ENCODE measurements at regions not wholly inside any gene's neighbourhood (a gene's known extent, or its start where the extent isn't known, plus 50 kb on each side); places are given as distances from the start of the nearest gene placed in this dataset.

DNA sequence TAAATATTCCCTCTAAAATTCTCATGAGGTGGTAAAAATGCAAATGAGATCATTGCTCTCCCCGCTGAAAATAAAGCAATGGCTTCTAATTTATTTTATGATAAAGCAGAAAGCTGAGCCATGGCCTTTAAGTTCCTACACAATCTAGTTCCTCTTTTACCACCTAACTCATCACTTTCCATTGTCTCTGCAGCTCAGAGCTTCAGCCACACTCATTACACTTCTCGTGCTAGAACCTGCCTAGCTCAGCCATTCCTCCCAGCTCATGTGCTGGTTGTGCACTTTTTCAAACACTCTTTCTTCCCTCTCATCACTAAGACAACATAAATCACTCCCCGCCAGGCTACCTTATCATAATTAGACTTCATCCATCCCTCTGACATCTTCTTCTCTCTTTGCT, 1112.1 kb upstream of the PRKX start:
- POLR2A ChIA-PET: no interaction called here

GRCh38 chrX:4809571-4809970, 1096.1 kb upstream of the PRKX start:
- Histone ChIP-seq H3K79me2 (ENCODE audit: control insufficient read depth, insufficient read depth, low read length) (no peaks in the 10 kb centered on the region), H3K27ac (ENCODE audit: control insufficient read depth, insufficient read depth) (no peak overlapping the region), H3K9ac (ENCODE audit: control insufficient read depth, insufficient read depth, low read length) (no peak overlapping the region), H3K27me3 (replicated peaks in 1 of 2; ENCODE audit: control insufficient read depth in 2 of 2, insufficient read depth in 2 of 2, low read length in 1 of 2) (no peaks in the 10 kb centered on the region), H4K20me1 (ENCODE audit: control insufficient read depth, insufficient read depth) (no peaks in the 10 kb centered on the region), H3K9me3 (replicated peaks; ENCODE audit: control insufficient read depth, insufficient read depth, low read length) (no peaks in the 10 kb centered on the region), H3K4me1 (ENCODE audit: control insufficient read depth, insufficient read depth, low read length) (no peaks in the 10 kb centered on the region), H2AFZ (ENCODE audit: control insufficient read depth, low read depth, low read length) (no peak overlapping the region), H3K36me3 (ENCODE audit: control insufficient read depth in 2 of 2, insufficient read depth in 2 of 2, low read length in 1 of 2) (no peaks in the 10 kb centered on the region), H3K4me2 (ENCODE audit: control insufficient read depth, insufficient read depth) (no peak overlapping the region), H3K4me3 (no peak overlapping the region)
- POLR2A ChIA-PET: no interaction called here
- intact Hi-C loops (cut with micrococcal nuclease; ENCODE audit: unreplicated experiment) (no loop called here), in situ Hi-C loops (cut with MboI) (no loop called here)
- FAIRE-seq: no peak
- ATAC-seq: no peak
- no peak for DNase-seq (ENCODE audit: low read depth, low spot score)
- SMC1A ChIA-PET (ENCODE audit: uncharacterized antibody, unreplicated experiment): no interaction called here
- no TSS peak for BruUV-seq (replicated peaks)
- CTCF ChIA-PET: interaction anchor here (0.6 kb wide), 1 partner anchor 262 kb away, joined by 3 read pairs; no protein-coding TSS in a partner anchor
- RAD21 ChIA-PET (ENCODE audit: unreplicated experiment): no interaction called here
- 4% methylated on average over 4 of the region's 4 CpGs for WGBS (ENCODE audit: insufficient coverage, insufficient replicate concordance, low lambda C conversion rate, missing lambda C conversion rate)
- TF ChIP-seq WRNIP1 (IDR thresholded peaks at IDR 0.05; ENCODE audit: borderline replicate concordance, low read depth, low read length): no peak
- no peak for TF ChIP-seq CREM (IDR thresholded peaks at IDR 0.05; ENCODE audit: low read depth)
- TF ChIP-seq SREBF1 (IDR thresholded peaks at IDR 0.05; ENCODE audit: low read length): no peak
- TF ChIP-seq, protein P1, sequence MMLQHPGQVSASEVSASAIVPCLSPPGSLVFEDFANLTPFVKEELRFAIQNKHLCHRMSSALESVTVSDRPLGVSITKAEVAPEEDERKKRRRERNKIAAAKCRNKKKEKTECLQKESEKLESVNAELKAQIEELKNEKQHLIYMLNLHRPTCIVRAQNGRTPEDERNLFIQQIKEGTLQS (IDR thresholded peaks at IDR 0.05; ENCODE audit: borderline replicate concordance, extremely low read depth, low read depth, low read length): no peak
- no peak for TF ChIP-seq KDM1A (IDR thresholded peaks at IDR 0.05; ENCODE audit: borderline replicate concordance)
- TF ChIP-seq MEF2A (IDR thresholded peaks at IDR 0.05; ENCODE audit: insufficient read depth, low read depth, low read length): no peak

More for the DNA sequence above, 1112.1 kb upstream of the PRKX start:
- H3K79me2 ChIP-seq (ENCODE audit: control insufficient read depth, insufficient read depth, low read length): no peaks in the 10 kb centered on the region
- RAD21 ChIA-PET (ENCODE audit: unreplicated experiment): no interaction called here
- no peaks in the 10 kb centered on the region for H4K20me1 ChIP-seq (ENCODE audit: control insufficient read depth, insufficient read depth)
- in situ Hi-C loops (cut with MboI) (no loop called here), intact Hi-C loops (cut with micrococcal nuclease; ENCODE audit: unreplicated experiment) (no loop called here)
- SMC1A ChIA-PET (ENCODE audit: uncharacterized antibody, unreplicated experiment): no interaction called here
- 22% methylated on average over 3 of the region's 3 CpGs for WGBS (ENCODE audit: insufficient coverage, insufficient replicate concordance, low lambda C conversion rate, missing lambda C conversion rate)
- no peak overlapping the region for H3K4me3 ChIP-seq
- H3K36me3 ChIP-seq (ENCODE audit: control insufficient read depth in 2 of 2, insufficient read depth in 2 of 2, low read length in 1 of 2): no peaks in the 10 kb centered on the region
- DNase-seq (ENCODE audit: low read depth, low spot score) (no peak), FAIRE-seq (no peak), ATAC-seq (no peak)
- H3K27me3 ChIP-seq (replicated peaks in 1 of 2; ENCODE audit: control insufficient read depth in 2 of 2, insufficient read depth in 2 of 2, low read length in 1 of 2): no peaks in the 10 kb centered on the region
- BruUV-seq (replicated peaks): no TSS peak
- H3K4me1 ChIP-seq (ENCODE audit: control insufficient read depth, insufficient read depth, low read length): no peaks in the 10 kb centered on the region
- H3K27ac ChIP-seq (ENCODE audit: control insufficient read depth, insufficient read depth): no peak overlapping the region
- no peak overlapping the region for H3K4me2 ChIP-seq (ENCODE audit: control insufficient read depth, insufficient read depth)
- TF ChIP-seq BACH1 (IDR thresholded peaks at IDR 0.05; ENCODE audit: borderline replicate concordance) (no peak), CREM (IDR thresholded peaks at IDR 0.05; ENCODE audit: low read depth) (no peak), RB1 (IDR thresholded peaks at IDR 0.05; ENCODE audit: borderline replicate concordance) (no peak)
- no peaks in the 10 kb centered on the region; the same call in 2 of the 3 replicates for H3K9me3 ChIP-seq (replicated peaks; ENCODE audit: control insufficient read depth, insufficient read depth, low read length)
- no peak overlapping the region for H3K9ac ChIP-seq (ENCODE audit: control insufficient read depth, insufficient read depth, low read length)
- CTCF ChIA-PET: no interaction called here
- no peak overlapping the region for H2AFZ ChIP-seq (ENCODE audit: control insufficient read depth, low read depth, low read length)

All from GM12878 (cell line).